Smooth muscle cell of the brain vasculature (primary cell): ENCODE measurements at regions not wholly inside any gene's neighbourhood (a gene's known extent, or its start where the extent isn't known, plus 50 kb on each side); places are given as distances from the start of the nearest gene placed in this dataset.
A peak's percentile ranks its signal among the peaks of the same experiment; 100 is the strongest.

Experiments
- DNase-seq: peaks from one replicate; pipeline ENCODE4 v3.0.0-alpha.2; 2012; ENCODE audit warnings: low read depth, low spot score

DNA sequence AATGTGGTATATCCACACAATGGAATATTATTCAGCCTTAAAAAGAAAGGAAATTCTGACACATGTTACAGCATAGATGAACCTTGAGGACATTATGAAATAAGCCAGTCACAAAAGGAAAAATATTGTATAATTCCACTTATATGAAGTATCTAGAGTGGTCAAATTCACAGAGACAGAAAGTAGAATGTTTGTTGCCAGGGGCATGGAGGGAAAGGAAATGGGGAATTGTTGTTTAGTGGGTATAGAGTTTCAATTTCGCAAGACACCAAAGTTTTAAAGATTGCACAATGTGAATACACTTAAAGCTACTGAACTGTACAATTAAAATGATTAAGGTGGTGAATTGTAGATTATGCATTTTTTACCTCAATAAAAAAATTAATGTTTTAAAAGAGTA lies 92.9 kb downstream of the TXNL1 start:
- DNase-seq, result no peak

DNA sequence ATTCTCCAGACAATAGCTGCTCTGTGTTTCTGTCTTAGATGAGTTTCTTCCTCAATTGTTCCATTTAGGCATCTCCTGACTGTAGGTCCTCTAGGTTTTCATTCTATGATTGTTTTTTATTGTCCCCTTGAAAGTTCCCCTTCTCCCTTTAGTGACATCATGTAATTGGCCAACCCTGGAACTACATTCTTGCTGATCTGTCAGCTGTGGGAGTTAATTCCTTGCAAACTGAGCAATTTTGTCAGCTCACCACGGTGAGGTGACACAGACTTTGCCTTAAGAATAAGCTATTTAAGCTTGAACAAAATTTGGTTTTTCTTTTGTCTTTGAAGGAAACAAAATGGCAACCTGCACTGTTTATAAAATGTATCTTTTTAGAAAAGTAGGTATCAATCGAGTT lies 95.9 kb downstream of the TXNL1 start:
- DNase-seq, result no peak

DNA sequence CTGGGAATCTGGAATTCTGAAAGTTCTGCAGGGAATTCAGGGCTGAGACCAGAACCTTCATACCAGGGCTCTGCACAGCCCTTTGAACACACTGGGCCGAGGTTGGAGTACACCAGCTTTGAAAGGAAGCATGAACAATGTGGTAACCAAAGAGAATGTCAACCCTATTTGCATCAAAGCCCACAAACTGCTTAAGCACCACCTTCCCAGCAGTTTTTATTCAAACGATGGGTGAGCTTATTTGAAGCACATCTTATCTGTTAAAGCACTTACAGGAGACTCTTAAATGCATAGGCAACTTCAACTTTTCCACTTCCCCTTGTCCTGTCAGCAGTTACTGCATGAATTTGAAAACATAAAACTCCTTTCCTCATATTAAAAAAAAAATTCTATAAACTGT lies 96.6 kb downstream of the TXNL1 start:
- DNase-seq, result no peak

DNA sequence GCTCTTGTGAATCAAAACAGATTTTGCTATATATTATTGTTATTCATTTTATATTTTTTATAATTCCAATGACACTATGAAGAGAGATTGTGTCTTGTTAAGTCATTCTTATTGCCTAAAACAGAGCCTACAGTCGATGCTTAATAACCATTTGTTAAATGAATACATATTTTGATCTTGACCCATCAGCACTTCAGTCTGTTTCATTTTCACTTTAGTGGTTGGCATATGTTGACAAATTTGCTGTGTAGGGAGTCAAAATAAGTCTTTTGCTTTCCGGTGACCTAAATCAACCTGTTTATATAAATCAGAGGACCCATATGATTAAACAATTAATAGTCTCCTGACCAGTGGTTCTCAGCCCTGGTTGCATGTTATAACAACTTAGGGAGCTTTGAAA lies 97.1 kb downstream of the TXNL1 start:
- no peak for DNase-seq

DNA sequence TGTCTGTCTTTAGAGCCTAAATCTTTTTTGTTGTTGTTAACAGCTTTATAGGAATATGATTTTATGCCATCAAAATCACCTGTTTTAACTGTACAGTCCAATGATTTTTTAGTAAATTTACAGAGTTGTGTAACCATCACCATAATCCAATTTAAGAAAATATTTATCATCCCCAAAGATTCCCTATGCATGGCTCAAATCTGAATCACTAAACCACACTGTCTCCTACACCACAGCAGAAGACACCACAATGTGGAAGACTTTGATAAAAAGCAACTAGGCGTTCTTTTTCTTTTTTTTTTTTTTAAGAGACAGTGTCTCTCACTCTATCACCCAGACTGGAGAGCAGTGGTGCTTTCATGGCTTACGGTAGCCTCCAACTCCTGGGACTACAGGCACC lies 99.6 kb downstream of the TXNL1 start:
- no peak for DNase-seq

DNA sequence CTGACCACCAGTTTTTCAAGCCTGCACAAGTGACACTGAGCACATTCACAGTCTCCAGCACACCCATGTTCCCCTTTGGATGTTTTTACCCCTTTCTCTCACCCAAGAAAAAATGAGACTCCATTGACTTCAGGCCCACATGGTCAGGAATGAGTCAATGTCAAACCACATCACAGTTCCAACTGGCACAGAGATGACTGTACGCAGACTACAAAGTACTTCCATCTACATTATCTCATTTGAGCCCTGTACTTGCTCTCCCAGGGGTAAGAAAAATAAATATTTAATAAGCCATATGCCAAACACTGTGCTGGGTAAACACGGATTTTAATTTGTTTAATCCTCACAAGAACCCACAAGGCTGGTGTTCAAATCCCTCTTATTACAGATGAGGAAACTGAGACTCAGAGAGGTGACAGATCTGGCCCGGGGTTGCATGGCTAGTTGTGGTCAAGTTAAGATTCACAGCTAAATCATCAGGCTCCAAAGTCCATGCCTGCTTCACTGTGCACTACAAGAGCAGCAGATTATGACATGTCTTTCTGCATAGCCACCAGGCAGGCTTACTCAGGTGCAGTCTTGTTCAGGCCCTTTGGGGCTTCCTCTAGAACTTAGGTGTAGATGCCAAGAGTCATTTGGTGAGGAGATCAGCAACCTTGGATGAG lies 106.1 kb downstream of the TXNL1 start:
- no peak for DNase-seq

DNA sequence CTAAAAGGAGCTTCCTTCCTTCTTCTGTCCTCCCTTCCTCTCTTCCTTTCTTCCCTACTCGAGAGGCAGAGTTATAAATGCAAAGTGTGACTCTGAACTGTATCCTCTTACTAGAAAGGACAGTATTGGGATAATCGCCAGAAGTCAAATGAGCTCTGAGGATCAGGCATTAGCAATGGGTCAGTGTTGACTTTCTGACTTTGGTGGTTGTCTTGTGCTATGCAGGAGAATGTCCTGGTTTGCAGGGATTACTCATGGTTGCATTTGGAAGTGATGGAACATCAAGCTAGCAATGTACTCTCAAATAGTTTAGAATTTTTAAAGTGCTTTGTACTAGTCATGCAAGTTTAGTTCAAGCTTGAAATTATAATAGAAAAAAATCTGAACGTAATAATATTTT lies 115.6 kb downstream of the TXNL1 start:
- no peak for DNase-seq

DNA sequence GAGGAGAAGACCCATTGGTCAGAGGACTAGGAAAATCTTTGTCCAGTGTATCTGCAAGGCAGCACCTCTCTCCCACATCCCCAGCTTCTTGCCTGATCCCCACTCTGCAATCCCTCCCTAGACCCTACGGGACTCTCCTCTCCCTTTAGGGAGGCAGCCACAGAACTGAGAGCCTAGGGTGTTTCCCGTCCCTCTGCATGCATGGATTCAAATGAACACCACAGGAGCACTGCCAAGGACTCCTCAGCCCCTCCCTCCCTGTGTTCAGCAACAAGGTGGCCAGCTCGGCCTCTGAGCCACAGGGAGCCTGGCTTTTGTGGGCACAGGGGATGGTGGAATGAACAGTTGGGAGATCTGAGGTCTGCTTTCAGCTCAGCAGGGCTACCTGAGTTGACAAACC lies 117.1 kb downstream of the TXNL1 start:
- DNase-seq, result no peak

DNA sequence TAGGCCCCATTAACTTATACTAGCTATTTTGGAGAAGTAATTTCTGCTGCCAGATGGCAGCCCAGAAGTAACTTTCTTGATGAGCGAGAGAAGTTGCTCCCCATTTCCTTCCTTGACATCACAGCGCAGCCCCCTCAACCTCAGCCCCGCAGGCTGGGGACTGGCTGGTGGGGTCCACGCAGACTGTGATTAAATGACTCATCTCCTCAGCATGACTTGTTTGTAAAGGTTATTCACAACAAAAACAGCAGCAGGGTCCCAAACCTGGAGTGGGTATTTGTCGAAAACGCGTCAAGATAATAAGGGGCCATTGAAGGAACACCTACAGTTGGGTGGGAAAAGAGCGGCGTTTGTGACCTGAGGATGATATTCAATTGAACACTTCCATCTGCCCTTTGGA lies 120.6 kb downstream of the TXNL1 start:
- DNase-seq, result no peak

DNA sequence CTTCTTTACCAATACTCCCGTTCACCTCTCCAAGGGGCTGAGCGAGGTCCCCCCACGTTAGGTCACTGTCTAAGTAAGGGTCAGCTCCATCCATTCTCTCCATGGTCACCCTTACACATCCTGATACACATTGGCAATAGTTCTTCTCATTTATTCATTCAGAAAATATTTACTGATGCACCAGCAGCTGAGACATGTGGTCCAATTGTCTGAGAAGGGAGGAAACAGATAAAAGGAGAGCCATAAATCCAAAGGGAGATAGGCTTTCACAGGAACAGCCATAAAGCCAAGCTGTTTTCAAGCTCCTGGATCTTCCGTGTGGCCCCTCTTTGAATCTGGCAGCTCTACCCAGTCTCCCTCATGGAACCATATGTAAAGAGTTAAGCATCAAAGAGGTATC lies 121.2 kb downstream of the TXNL1 start:
- no peak for DNase-seq

DNA sequence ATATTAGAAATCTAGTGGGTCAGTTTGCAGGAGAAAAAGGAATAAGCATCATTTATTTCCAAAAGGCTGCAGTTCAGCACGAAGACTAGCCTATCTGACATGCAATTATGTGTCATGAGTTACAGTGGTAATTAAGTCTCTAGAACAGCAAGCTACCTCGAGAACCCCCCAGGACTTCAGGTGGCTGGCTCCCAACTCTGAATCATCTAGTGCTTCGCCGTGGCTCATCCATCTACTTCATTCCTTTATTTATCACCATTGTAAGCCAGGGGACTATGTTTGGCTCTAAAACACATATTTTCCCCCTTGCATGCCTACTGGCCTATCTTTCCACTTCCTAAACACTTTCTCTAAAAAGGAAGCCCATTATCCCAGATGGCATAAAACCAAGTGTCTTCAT lies 121.6 kb downstream of the TXNL1 start:
- no peak for DNase-seq

DNA sequence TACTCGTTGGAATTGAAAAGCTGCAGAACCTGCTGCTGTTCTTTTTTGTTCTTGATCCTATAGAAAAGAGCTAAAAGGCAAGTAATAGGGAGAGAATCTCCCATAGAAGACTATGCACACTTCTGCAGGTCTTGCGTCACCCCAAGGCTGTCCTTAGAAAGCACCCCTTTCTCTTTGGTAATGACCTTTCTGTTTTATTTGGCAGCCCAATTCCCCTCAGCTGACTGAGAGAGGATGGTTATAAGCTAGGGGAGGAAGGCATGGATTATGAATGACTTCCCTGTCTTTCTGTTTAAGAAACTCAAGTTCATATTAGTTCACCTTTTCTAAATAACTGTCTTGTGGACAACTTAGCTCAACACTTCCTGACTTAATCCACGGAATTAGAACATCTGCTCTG lies 122.9 kb downstream of the TXNL1 start:
- no peak for DNase-seq

DNA sequence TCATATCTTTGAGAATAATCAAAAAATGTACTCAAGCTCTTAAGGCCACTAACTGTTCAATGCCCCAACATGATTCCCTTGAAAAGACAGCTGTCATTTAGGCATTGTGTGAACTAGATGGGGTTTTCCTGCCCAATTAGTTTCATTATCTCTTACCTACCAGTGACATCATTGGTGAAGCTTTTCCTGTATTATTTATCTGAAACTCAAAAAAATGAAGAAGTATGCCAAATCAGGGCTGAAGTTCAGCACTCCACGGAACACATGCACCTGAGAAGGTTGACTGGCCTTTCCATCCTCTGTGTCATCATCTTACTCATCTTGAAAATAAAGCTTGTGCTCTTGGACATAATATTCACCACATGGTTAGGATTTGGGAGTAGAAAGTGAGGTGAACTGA lies 126.4 kb downstream of the TXNL1 start:
- DNase-seq, result no peak

DNA sequence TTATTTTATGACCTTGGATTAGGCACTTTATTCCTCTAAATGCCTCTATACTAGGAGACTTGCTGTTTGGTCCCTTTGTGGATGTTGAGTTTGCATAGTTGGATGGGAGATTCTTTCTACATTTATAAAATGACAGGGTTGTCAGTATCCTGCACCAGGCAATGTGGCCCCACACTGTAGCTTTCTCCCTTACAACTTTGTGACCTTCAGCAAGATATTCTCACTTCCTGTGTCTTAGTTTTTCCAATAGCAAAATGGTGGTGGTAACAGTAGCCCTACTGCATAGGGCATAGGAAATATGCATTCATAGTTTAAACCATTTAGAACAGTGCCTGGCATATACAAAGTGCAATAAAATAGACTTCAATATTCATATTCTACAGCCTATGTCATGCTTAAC lies 128.3 kb downstream of the TXNL1 start:
- no peak for DNase-seq

DNA sequence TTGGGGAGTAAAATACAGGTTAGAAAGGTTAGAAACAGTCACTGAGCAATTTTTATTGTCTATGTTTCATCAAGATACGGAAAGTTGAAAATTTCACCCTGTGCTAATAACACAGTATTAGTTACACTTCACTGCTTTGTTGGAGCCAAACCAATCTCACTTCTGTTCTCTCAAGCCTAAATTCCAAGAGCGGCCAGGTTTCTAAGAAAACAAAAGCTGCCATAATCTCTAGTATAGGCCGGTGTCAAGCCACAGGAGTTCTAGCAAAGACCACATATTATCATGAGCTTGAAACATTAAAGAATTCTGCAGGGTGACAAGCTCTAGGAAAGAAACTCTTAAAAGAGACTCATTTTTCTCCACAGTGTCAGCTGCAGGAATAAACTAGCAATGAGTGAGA lies 128.7 kb downstream of the TXNL1 start:
- no peak for DNase-seq

DNA sequence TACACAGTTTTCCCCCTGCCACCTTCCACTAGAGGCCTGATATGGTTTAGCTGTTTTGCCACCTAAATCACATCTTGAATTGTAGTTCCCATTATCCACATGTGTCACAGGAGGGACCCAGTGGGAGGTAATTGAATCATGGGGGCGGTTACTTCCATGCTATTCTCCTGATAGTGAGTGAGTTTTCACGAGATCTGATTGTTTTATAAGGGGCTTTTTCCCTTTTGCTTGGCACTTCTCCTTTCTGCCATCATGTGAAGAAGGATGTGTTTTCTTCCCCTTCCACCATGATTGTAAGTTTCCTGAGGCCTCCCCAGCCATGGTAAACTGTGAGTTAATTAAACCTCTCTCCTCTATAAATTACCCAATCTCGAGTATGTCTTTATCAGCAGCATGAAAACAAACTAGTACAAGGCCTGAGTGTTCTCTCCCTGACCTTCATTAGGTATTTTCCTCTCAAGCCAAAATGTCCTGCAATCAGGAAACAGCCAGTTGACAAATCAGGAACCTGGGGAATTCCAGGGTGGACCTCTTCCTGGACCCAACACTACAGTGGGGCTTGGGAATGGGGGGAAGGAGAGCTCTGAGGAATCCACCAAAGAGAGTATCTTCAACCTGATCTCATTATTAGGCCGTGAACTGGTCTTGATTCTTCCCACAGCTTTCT lies 129.9 kb downstream of the TXNL1 start:
- no peak for DNase-seq

DNA sequence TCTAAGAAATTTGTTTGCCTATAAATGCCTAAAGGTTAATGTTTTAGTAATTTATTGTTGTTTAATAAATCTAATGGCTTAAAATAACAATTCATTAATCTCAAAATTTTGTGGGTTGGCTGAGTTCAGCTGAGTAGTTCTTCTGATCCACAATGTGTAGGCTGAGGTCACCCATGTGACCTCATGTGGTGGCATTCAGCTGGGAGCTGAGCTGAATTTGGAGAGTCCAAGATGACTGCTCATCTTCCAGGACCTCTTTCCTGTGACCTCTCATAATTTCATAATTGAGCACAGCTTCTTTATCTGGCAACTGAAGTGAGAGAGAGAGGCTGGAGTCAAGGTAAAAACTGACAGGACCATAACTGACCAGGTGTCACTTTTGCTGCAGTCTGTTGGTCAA lies 132.4 kb downstream of the TXNL1 start:
- no peak for DNase-seq

DNA sequence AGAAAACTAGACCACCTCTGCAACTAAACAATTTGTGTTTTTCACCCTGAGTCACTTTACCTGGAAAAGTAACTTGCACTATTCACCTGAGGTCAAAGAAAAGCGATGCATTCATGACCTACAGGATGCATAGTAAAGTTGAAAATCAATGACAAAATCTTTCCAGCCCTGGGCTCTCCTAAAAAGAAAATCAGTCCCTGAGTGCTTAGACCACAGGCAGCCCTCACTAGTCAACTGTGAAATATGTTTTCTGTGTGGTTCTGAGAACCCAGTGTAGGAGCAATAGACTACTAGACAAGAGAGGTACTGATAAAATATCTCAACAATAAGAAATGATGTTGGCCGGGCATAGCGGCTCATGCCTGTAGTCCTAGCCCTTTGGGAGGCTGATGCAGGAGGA lies 133.1 kb downstream of the TXNL1 start:
- no peak for DNase-seq

DNA sequence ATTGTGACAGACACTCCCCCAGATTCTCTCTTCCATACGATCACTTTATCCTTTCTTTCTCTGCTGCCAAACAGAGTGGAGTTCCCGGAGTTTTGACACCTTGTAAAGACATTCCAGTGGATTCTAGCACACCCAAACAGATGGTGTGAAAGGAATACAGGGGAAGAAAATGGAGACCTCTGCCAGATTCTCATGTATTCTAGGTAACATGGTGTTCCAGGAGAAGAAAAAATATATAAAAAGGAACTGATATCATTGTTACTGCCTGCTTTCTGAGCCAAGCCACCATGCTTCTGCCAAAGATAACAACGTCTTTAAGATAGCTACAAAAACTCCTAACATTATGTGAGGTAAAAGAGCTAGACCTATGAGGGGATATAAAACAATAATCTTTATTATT lies 136.5 kb downstream of the TXNL1 start:
- peak; percentile 2 for DNase-seq

DNA sequence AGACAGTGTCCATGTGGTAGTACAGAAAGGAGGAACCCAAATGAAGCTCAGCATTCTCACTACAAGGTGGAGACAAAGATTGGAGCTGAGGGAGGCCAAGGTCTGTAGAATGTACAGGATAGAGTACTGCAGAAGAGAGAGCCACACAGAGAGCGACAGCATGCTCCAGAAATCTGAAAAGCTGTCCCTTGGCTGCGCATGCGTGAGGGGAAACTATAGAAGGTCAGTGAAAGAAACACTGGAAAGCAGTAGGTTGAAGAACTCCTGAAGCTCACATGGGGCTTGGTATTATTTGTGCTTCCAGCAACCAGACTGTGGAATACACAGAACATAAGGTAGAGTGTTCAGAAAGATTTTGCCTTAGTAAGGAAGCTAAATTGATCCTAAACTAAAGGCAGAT lies 142.5 kb downstream of the TXNL1 start:
- no peak for DNase-seq

DNA sequence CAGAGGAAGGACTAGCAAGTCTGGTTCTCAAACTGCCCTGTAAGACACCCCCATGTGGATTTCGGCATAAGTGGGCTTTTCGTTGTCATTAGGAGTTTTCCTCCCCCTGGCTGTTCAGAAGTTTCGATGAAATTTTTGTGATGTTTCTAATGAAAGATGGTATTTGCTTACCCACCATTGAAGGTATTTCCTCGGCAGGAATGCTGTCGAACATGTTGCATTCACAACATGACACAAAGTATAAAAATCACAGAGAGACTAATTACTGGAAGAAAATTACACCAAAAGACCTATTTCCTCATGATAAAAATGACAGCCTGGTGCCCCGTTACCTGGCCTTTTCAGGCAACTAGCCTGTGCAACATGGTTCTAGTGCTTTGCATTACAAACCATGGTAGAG lies 144.9 kb downstream of the TXNL1 start:
- no peak for DNase-seq

DNA sequence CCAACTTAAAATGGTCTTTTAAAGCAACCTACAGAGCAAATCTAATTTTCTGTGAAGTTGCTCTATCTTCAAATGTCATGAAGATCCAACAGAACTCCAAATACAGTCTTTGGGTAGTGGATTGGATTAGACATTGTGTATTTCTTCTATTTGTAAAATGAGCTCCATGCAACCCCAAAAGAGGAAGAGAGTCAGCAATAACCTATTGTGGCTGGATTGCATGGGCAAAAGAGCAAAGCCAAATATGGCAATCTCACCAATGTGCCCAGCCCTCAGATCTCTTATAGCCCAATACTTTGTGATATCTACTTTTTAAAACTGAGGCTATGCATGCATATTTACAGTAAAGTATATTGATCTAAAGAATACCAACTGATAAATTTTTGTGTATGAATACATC lies 146.3 kb downstream of the TXNL1 start:
- DNase-seq, result no peak

DNA sequence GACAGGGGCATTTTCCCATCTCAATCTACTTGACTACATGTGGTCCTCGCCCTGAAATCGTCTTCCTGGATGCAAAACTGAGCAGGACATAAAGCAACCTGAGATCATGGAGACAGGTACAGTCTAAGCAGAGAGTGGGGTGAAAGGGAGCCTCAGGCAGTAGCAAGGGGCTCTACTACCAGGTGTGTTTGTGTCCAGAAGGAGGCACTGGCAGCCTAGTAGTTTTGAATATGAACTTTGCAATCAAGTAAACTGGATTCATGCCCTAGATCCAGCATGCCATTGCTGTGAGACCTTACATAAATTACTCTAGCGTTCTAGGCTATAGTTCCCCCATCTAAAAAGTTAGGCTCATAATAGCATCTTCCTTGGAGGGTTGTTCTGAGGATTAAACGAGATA lies 147.4 kb downstream of the TXNL1 start:
- no peak for DNase-seq

DNA sequence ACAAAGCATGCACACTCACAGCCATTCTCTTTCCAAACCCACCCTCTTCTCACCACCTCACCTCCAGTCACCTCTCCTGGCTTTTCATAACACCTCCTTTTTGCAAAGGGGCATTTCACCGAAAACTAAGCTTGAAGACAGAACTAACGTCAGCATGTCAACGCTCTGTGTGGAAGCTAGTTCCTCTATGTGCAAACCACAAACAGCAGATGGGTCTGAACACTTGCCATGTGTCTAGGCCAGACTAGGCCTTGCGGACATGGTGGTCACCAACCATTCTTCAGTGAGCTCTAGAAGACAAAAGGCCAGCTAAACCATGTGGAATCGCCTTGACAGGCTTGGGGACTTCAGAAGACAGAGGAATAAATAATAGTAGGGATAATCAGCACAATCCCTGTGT lies 148.5 kb downstream of the TXNL1 start:
- no peak for DNase-seq
